Adipocyte (in vitro differentiated cells): ENCODE measurements at regions not wholly inside any gene's neighbourhood (a gene's known extent, or its start where the extent isn't known, plus 50 kb on each side); places are given as distances from the start of the nearest gene placed in this dataset.
"Not testable (repeated sequence)": the region's sequence is repeated elsewhere in the genome, so short reads cannot be mapped to it uniquely, and the experiment has no call there.

Experiments
- DNase-seq: peaks from one replicate; pipeline ENCODE4 v3.0.0-alpha.2; 2015; ENCODE audit warnings: low read depth
- H3K27me3 ChIP-seq: replicated peaks from 2 replicates; pipeline ENCODE4 v1.7.0; 2013; ENCODE audit warnings: mild to moderate bottlenecking, low read length, moderate library complexity; ENCODE audit not compliant: control insufficient read depth, insufficient read depth
- H3K36me3 ChIP-seq: 2 replicates; pipeline ENCODE4 v1.7.0; 2013; ENCODE audit warnings: low read length, mild to moderate bottlenecking, moderate library complexity; ENCODE audit not compliant: control insufficient read depth, insufficient read depth, severe bottlenecking
- H3K4me1 ChIP-seq: 2 replicates; pipeline ENCODE4 v1.7.0; 2013; ENCODE audit warnings: mild to moderate bottlenecking, low read length, moderate library complexity; ENCODE audit not compliant: control insufficient read depth, insufficient read depth
- H3K4me3 ChIP-seq: 2 replicates; pipeline ENCODE4 v1.7.0; 2013; ENCODE audit warnings: mild to moderate bottlenecking, low read length, moderate library complexity
- H3K9ac ChIP-seq: 2 replicates; pipeline ENCODE4 v1.7.0; 2013; ENCODE audit warnings: mild to moderate bottlenecking, low read length, moderate library complexity
- H3K9me3 ChIP-seq: 2 replicates; pipeline ENCODE4 v1.7.0; 2013; ENCODE audit warnings: mild to moderate bottlenecking, low read length, moderate library complexity; ENCODE audit not compliant: control insufficient read depth

- no peaks in the 10 kb centered on the region for H3K9me3 ChIP-seq
- peak; percentile 49 for DNase-seq
- peaks cover 4% of the 10 kb centered on the region for H3K4me1 ChIP-seq
- no peak overlapping the region for H3K9ac ChIP-seq
- no peak overlapping the region for H3K4me3 ChIP-seq
- no peaks in the 10 kb centered on the region for H3K36me3 ChIP-seq
- H3K27me3 ChIP-seq, result no peaks in the 10 kb centered on the region
These were observed 185.2 kb downstream of the SHOX2 start for GRCh38 chr3:157920822-157921700.

GRCh38 chr3:157919319-157919887, 186.8 kb downstream of the SHOX2 start:
- no peaks in the 10 kb centered on the region for H3K9me3 ChIP-seq
- no peak for DNase-seq
- H3K9ac ChIP-seq, result no peak overlapping the region
- no peak overlapping the region for H3K4me3 ChIP-seq
- H3K36me3 ChIP-seq, result no peaks in the 10 kb centered on the region
- no peaks in the 10 kb centered on the region for H3K27me3 ChIP-seq
- peaks cover 9% of the 10 kb centered on the region for H3K4me1 ChIP-seq

GRCh38 chr3:157918402-157918801, 187.8 kb downstream of the SHOX2 start:
- Histone ChIP-seq H3K4me1 (peaks cover 19% of the 10 kb centered on the region), H3K27me3 (no peaks in the 10 kb centered on the region), H3K9ac (no peak overlapping the region), H3K4me3 (no peak overlapping the region), H3K9me3 (no peaks in the 10 kb centered on the region), H3K36me3 (no peaks in the 10 kb centered on the region)
- DNase-seq, result no peak

GRCh38 chr3:157916672-157917071, 189.5 kb downstream of the SHOX2 start:
- no peak for DNase-seq
- Histone ChIP-seq H3K36me3 (no peaks in the 10 kb centered on the region), H3K27me3 (no peaks in the 10 kb centered on the region), H3K4me3 (no peak overlapping the region), H3K4me1 (peaks cover 24% of the 10 kb centered on the region), H3K9me3 (no peaks in the 10 kb centered on the region), H3K9ac (no peak overlapping the region)

GRCh38 chr3:157914882-157915281, 191.3 kb downstream of the SHOX2 start:
- no peak overlapping the region for H3K9ac ChIP-seq
- peaks cover 21% of the 10 kb centered on the region for H3K4me1 ChIP-seq
- peak; percentile 27 for DNase-seq
- H3K9me3 ChIP-seq, result no peaks in the 10 kb centered on the region
- no peaks in the 10 kb centered on the region for H3K36me3 ChIP-seq
- no peak overlapping the region for H3K4me3 ChIP-seq
- no peaks in the 10 kb centered on the region for H3K27me3 ChIP-seq

- Histone ChIP-seq H3K4me3 (no peak overlapping the region), H3K9me3 (no peaks in the 10 kb centered on the region), H3K4me1 (peaks cover 21% of the 10 kb centered on the region), H3K9ac (peak overlapping the region; percentile 25), H3K27me3 (no peaks in the 10 kb centered on the region), H3K36me3 (no peaks in the 10 kb centered on the region)
- DNase-seq, result peak; percentile 94
These were observed 192.5 kb downstream of the SHOX2 start for GRCh38 chr3:157913741-157914150.

- Histone ChIP-seq H3K9me3 (no peaks in the 10 kb centered on the region), H3K36me3 (no peaks in the 10 kb centered on the region), H3K9ac (no peak overlapping the region), H3K4me3 (no peak overlapping the region), H3K27me3 (no peaks in the 10 kb centered on the region), H3K4me1 (peaks cover 21% of the 10 kb centered on the region)
- peak; percentile 70 for DNase-seq
These were observed 193.4 kb downstream of the SHOX2 start for GRCh38 chr3:157912514-157913451.

GRCh38 chr3:157906627-157907026, 199.6 kb downstream of the SHOX2 start:
- Histone ChIP-seq H3K9me3 (peaks cover 14% of the 10 kb centered on the region), H3K4me3 (no peak overlapping the region), H3K9ac (no peak overlapping the region), H3K4me1 (no peaks in the 10 kb centered on the region), H3K27me3 (no peaks in the 10 kb centered on the region), H3K36me3 (no peaks in the 10 kb centered on the region)
- peak; percentile 50 for DNase-seq

GRCh38 chr3:157905885-157906284, 200.3 kb downstream of the SHOX2 start:
- Histone ChIP-seq H3K27me3 (no peaks in the 10 kb centered on the region), H3K36me3 (no peaks in the 10 kb centered on the region), H3K9me3 (peaks cover 14% of the 10 kb centered on the region), H3K9ac (no peak overlapping the region), H3K4me3 (no peak overlapping the region), H3K4me1 (no peaks in the 10 kb centered on the region)
- no peak for DNase-seq

- H3K4me3 ChIP-seq, H3K36me3 ChIP-seq, DNase-seq, H3K4me1 ChIP-seq, H3K27me3 ChIP-seq, H3K9ac ChIP-seq: not testable (repeated sequence)
- peaks cover 14% of the 10 kb centered on the region for H3K9me3 ChIP-seq
These were observed 203.5 kb downstream of the SHOX2 start for GRCh38 chr3:157902680-157903079.

GRCh38 chr3:157888040-157888439, 218.2 kb downstream of the SHOX2 start:
- DNase-seq, result no peak
- H3K4me3 ChIP-seq, result no peak overlapping the region
- no peaks in the 10 kb centered on the region for H3K36me3 ChIP-seq
- H3K9ac ChIP-seq, result no peak overlapping the region
- no peaks in the 10 kb centered on the region for H3K27me3 ChIP-seq
- H3K9me3 ChIP-seq, result no peaks in the 10 kb centered on the region
- no peaks in the 10 kb centered on the region for H3K4me1 ChIP-seq
